HG03175 (cell line): ENCODE measurements at regions not wholly inside any gene's neighbourhood (a gene's known extent, or its start where the extent isn't known, plus 50 kb on each side); places are given as distances from the start of the nearest gene placed in this dataset.

Source experiments
- ATAC-seq: cut with Tn5 transposase; IDR thresholded peaks from one replicate; pipeline ENCODE4 v1.9.1; 2021; ENCODE audit warnings: mild to moderate bottlenecking, moderate library complexity; ENCODE audit not compliant: unreplicated experiment

DNA sequence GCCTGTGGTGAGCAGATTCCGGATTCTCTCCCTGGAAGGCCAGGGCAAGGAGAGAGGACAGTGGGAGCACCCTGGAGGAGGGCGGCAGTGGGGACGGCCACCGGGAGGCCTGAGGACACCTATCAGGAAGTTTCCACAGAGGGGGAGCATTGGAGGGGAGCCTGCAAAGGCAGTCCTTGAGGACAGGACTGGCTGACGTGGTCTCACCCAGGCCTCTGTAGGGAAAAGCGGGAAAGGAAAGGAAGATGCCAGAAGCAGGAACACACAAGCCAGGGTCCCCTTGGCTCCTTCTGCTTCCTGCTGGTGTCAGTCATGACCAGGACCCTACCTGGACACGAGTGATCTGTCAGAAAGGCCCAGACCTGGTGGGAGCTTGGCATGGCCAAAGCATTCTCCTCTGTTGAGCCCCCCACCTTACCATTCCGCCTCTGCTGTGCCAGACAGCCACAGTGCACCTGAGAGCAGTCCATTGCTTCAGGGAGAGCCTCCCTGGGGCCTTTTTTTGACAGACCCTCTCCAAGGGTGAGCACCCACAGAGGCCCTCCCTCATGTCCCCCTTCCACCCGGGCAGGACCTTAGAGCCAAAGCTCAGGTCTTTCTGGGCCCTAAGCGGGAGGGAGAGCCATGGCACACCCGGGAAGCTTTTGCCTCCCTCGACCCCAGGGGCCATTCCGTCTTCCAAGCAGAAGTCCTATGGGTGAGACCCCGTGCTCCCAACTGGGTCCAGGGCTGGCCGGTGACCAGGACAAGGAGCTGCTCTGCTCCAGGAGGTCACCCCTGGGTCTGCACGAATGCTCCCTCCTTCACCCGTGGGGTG, 333.1 kb downstream of the DYSF start:
- no peak for ATAC-seq

DNA sequence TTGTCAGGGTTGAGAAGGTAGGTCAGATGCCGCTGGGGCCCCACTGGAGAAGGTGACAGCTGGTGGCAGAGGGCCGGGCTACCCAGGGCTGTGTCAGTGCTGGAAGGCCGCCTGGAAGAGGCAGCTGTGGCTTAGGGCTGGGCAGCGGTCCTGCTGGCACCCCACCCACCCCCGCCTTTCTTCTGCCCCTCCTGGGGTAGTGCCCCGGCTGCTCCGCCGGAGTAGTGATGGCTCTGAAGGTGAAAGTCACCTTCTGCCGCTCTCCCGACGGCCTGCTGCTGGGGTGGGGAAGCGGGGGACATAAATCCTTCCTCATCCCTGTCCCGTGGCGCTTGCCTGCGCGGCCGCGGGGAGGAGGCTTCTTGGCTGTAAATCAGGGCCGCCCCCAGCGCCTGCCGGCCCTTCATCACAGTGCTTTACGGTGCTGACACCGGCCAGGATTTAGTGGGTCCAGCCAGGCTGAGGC, 332.2 kb downstream of the DYSF start:
- ATAC-seq: no peak

DNA sequence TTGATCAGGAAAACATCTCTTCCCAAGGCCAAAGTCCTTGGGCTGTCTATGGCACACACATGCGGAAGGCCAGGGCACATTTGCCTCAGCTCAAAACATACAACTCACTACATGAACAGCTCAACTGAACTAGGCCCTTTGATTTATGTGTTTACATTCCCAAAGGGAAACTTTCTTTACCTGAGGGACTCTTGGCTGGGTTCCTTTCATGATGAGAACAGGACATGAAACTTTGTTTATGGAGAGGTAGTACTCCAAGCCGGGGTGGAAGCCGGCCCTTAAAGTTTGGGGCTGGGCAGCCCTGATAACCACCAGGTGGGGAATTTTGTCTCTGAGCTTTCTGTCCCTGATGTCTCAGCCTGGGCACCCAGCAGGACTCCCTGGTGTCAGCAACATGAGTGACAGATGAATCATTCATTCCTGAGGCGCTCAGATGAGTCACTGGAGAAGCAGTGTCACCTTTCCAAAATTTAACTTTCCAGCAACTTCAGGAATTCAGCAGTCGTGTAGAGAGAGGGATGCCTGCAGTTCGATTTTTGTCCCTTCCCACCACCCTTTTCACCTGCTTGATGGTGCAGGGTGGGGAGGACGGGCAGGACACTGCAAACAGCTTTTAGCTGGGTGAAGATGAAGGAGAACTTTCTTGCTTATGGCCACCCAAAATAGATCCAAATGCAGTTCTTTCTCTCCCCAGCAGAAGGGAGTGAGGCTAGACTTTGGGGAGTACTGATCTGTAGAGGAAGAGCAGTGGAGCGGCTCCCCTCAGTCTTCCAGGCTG, 331.6 kb downstream of the DYSF start:
- ATAC-seq: no peak

DNA sequence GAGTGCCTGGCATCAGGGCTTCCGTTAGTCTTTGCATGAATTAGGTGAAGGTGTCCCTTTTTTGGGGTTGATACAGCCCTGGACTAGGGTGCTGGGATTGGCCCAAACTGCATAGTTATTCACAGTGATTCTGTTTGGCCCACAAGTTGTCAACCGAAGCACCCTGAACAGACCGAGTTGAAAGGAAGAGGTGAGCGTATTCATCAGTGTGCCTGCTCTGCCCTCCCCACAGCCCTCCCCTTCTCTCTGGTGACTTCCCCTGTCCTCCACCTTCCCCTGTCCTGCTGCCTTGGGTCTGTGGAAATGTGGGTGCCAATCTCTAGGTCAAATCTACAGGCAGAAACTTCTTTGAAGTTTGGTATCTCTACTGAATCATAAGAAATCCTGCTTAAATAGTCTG, 330.5 kb downstream of the DYSF start:
- ATAC-seq: no peak

DNA sequence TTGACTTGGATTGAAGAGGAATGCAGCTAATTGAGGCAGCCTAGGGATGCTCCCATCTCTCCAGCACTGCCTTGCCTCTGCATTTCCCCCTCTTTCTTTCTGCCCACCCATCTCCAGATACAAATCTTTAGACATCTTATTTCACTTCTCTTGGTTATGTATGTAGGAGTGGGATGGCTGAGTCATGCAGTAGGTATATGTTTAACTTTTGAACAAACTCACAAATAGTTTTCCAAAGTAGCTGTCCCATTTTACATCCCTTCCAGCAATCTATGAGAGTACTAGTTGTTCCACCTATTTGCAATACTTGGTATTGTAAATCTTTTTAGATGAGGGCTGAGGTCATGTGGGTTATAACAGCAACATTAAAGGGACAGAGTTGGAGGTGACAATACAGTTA, 329.9 kb downstream of the DYSF start:
- no peak for ATAC-seq

DNA sequence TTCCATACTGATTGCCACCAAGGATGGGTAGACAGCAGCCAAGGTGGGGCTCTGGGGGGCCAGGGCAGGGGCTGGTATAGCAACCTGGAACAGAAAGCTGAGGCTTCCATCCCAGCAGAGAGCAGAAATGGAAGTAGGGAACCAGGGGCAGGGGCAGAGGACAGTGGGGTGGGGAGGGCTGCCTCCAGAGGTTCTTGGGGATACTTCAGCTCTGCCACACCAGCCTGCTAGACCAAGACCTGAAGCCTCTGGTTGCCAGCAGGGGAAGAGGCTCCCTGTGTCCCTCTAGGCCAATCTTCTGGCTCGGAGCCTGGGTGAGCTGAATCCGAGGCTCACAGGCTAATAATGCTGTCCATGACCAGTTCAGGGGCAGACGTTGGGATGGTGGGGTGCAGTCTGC, 329.0 kb downstream of the DYSF start:
- ATAC-seq: no peak

DNA sequence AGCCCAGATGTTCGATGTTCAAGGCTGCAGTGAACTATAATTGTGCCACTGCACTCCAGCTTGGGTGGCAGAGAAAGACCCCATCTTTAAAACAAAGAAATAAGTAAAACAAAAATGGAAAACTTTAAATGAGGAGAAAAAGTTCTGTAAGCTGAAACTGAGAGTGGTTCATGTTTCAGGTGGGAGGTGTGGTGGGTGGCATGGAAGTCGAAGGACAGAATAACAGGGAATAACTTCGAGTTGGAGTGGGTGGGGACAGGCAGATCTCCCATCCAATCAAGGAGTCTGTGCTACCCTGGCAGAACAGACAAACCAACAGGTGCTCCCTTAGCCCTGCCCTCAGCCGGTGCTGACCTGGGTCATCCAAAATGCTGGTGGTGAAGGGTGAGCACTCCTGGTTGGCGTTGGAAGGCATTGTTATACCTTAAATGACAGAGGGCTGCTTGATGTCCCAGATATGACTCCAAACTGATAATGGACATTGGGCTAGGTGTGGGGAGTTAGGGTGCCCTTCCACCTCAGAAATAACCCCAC, 328.4 kb downstream of the DYSF start:
- ATAC-seq: no peak

DNA sequence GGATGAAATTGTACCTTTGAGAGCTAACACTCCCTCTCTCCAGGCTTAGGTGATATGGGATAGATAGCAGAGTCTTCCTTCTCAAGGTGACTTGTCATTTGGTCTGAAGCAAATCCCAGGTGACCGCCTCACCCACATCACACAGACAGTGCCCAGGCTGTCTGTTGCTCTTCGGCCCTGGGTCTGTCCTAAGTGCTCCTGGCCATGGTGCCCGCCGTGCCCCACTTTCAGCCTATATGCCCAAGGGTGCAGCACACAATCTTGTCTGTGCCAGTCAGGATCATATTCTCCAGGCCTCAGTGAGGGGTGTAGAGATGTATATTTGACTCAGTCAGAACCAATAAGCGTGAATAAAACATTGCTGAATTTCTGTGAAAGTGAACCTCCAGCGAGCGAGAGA, 326.8 kb downstream of the DYSF start:
- ATAC-seq: no peak

DNA sequence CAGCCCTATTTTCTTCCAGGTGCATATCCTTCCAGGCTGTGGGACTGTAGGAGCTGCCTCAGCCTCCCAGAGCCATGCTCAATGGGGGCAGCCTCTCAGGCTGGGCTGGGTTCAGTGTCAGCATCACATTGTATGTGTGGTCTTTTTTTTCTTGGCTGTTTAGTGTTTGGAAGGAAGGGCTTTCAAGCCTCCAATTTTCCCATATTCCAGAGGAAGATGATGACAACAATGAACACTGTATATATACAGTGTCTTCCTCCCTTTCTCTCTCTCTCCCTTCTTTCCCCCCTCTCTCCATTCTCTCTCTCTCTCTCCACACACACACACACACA, 326.4 kb downstream of the DYSF start:
- ATAC-seq: no peak

DNA sequence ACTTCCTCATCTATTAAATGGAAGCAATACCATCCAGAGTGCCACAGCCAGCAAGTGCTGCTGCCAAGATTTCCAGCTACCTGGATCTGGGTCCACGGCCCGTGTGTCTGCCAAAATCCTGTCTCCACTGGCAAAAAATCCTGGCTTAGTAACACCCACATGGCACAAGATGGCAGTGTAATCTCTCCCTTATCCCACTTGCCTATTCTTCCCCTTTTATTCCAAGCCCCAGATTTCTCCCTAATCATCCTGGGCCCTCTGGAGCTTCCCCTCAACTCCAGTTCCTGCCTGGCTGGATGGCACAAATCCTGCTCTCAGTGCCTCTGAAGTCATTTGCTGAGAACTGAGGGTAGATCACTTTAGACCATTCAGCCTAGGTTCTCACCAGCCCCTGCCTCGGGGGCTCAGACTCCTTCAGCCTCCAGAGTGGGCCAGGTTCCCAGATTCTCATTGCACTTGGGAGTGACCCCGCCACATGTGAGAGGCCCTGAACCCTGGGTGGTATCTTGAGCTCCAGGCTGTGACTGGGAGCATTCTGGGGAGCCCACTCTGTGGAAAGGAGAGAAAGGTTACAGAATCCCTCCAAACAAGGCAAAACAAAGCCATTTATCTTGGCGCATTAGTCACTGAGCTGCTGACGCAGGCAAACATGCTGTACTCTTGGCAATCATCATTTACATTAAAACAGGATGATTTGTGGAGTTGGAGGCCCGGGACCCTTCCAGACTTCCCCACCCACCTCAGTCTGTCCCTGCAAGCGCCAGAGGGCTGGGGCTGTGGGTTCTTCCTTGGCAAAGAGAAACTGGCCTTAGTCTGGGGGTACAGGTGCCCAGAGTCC, 325.8 kb downstream of the DYSF start:
- no peak for ATAC-seq

DNA sequence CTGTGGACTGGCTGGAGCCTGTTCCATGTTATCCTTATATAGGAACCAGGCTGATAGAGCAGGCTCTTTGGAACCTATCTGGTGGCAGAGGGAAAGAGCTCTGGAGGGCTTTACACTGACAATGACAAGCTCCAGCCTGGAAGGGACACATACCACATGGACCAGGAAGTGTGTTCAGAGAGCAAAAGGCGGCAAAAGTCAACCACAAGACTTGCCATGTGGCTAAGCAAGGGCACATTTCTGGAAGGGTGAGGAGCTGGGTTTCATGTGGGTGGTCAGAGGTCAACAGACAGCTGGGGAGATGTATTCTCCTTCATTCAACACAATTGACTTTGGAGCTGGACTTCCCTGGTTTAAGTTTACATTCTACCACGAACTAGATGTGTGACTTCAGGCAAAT, 325.2 kb downstream of the DYSF start:
- no peak for ATAC-seq

DNA sequence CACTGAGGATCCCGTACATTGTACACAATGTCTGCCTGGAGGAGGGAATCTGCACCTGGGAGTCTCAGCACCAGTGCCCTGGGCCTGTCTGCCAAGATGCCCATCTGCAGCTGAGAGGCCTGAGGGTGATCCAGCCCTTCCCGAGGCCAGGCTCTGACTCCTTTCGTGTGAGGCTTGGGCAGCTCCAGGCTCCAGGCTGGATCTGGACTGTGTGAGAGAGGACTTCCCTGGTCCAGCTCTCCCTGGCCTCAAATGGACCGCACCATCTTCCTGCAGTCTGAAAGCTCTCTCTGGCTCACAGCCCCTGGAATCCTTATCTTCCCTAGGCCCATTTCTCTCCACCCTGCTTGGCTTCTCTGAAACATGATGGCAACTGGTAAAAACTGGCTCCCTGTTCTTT, 324.6 kb downstream of the DYSF start:
- no peak for ATAC-seq

DNA sequence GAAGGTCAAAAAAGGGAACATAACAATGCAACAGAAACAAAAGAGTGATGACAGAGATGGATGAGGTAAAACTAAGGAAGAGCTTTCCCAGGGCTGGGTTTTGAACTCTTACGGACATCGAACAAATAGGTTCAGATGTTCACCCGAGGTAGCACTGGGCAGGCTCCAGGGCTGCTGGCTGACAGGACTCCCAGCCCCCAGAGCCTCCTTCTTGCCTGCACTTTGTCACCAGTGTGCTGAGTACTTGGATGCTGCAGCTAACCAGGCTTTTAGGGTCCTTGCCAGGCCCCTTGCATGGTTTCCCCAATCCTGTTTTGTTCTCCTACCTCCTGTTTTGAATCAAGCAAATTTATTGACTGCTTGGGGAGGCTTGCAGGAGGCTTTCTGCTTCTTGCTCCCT, 322.9 kb downstream of the DYSF start:
- ATAC-seq: no peak

DNA sequence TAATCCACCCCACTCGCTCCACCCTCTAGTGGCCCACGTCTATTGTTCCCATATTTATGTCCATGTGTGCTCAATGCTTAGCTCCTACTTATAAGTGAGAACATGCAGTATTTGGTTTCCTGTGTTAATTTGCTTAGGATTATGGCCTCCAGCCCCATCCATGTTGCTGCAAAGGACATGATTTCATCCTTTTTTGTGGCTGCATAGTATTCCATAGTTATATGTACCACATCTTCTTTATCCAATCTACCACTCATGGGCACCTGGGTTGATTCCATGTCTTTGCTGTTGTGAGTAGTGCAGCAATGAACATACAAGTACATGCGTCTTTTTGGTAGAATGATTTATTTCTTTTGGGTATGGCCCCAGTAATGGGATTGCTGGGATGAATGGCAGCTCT, 319.9 kb downstream of the DYSF start:
- no peak for ATAC-seq

DNA sequence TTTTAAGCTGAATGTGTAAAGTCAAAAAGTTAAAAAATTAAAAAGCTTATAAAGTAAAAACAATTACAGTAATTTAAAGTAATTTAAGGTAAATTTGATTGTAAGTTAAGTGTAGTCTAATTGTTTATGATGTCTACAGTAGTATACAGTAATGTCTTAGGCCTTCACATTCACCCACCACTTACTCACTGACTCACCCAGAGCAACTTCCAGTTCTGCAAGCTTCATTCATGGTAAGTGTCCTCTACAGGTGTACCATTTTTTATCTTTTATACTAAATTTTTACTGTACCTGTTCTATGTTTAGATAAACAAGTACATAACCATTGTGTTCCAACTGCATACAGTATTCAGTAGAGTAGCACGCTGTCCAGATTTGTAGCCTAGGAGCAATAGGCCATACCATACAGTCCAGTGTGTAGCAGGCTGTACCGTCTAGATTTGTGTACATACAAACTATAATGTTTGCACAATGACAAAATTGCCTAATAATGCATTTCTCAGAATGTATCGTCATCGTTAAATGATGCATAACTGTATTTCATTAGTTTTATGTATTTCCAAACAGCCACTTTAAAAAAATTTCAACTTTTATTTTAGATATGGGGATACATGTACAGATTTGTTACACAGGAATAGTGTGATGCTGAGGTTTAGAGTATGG, 319.3 kb downstream of the DYSF start:
- ATAC-seq: no peak

DNA sequence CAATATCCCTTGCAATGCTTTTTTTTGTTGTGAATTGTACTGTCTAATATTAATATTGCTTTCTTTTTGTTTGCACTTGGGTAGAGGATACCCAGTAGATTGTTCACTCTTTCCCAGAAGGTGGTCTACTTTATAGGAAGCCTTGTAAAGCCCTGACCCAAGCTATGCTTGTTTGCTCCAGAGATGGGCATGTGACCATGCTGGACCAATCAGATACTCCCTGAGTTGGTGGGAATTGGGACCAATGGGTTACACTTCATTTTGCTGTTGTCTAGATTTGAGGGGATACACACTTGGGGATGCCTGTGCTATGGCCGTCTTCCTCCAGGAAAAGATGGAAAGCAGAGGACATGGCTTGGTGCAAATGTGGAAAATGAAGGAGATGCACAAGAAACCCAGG, 314.3 kb downstream of the DYSF start:
- no peak for ATAC-seq

DNA sequence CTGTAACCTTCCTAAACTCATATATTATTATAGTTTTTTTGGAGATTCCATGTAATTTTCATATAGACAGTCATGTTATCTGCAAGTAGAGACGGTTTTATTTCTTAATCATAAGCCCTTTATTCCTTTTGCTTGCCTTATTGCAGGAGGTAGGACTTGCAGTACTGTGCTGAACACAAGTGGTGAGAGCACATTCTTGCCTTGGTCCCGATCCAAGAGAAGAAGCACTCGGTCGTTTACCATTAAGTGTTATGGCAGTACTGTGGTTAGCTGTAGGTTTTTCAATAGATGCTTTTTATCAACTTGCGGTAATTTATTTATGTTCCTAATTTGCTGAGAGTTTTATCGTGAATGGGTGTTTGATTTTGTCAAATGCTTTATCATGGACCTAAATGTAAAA, 305.7 kb downstream of the DYSF start:
- no peak for ATAC-seq

DNA sequence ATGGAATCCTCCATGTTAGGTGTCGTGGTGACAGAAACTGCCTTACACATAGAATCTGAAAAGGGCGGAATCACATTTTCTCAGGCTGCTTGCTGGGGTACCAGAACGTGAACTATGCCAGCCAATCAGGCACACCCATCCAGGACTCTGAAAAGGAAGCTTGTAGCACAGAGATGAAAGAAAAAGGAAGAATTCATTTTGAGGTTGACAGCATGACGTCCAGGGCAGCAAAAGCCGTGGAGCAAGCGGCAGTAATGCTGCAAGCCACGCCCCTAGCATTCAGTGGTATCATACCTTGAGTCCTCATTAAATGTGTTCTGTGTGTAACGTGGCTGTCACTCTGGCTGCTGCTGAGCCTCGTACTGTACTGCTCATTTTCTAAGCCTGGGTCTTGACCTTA, 304.0 kb downstream of the DYSF start:
- no peak for ATAC-seq

DNA sequence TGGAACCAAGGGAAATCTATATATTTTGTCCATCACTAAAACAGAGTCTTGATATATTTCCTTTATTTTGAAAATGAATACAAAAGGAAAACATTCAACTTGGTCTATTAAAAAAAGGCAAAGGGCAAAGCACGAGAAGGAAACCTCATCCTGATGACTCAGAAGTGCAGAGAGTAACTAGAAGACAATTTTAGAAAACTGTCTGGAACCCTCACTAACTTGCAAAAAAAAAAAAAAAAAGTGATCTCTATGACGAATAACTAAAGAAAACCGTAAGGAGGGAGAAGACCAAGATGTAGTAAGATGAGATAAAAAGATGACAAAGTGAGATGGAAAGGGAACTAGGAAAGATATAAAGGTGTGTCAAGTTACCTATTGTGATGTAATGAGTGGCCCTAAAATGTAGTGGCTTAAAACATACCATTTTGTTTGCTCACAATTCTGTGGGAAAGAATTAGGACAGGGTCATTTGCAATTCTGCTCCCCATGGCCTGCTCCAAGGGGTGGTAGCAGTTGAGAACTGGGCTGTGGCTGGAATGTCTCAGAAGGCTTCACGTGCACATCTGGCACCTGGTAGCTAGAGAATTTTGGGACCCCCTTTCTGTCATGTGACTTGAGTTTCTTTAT, 303.0 kb downstream of the DYSF start:
- ATAC-seq: no peak

DNA sequence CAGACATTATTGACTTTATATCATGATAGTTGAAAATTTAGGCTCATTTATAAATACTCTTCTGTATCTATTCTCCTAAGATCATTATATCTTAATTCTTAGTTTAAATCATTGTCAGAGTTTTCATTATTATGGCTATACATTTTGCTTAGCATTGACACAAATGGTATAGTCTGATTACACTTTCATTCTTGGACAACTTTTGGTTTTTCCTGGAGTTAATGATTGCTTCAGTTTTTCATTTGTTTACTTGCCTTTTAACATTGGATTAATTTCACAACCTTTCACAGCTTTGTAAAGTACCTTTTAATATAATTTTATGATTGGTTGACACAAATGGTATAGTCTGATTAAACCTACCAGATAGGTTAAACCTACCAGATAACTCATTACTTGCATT, 298.2 kb downstream of the DYSF start:
- ATAC-seq: no peak
